GM18505 (cell line): ENCODE measurements at regions not wholly inside any gene's neighbourhood (a gene's known extent, or its start where the extent isn't known, plus 50 kb on each side); places are given as distances from the start of the nearest gene placed in this dataset.

ENCODE experiments used
- ATAC-seq: cut with Tn5 transposase; IDR thresholded peaks from one replicate; pipeline ENCODE4 v1.9.1; 2021; ENCODE audit not compliant: unreplicated experiment
- POLR2A ChIP-seq: IDR thresholded peaks from 4 replicates; pipeline ENCODE4 v1.6.1; 2011; ENCODE audit warnings: borderline replicate concordance; ENCODE audit not compliant: insufficient read depth, insufficient read length; ENCODE audit errors: extremely low read depth

GRCh38 chr16:87080571-87081167 lies 236.5 kb downstream of the C16orf95 start:
- no peak for ATAC-seq
- TF ChIP-seq POLR2A: no peak

- TF ChIP-seq POLR2A: no peak
- no peak for ATAC-seq
Observed at GRCh38 chr16:87085441-87085840, 231.8 kb downstream of the C16orf95 start.

- no peak for ATAC-seq
- no peak for TF ChIP-seq POLR2A
Observed at GRCh38 chr16:87086156-87086555, 231.0 kb downstream of the C16orf95 start.

- ATAC-seq: no peak
- no peak for TF ChIP-seq POLR2A
Observed at GRCh38 chr16:87086575-87086974, 230.6 kb downstream of the C16orf95 start.

- no peak for ATAC-seq
- TF ChIP-seq POLR2A: no peak
Observed at GRCh38 chr16:87092958-87093357, 224.2 kb downstream of the C16orf95 start.

GRCh38 chr16:87093804-87094555 lies 223.2 kb downstream of the C16orf95 start:
- no peak for TF ChIP-seq POLR2A
- no peak for ATAC-seq

GRCh38 chr16:87094556-87094865 lies 222.7 kb downstream of the C16orf95 start:
- no peak for ATAC-seq
- TF ChIP-seq POLR2A: no peak

- no peak for ATAC-seq
- TF ChIP-seq POLR2A: no peak
Observed at GRCh38 chr16:87095271-87095670, 221.9 kb downstream of the C16orf95 start.

- TF ChIP-seq POLR2A: no peak
- no peak for ATAC-seq
Observed at GRCh38 chr16:87096746-87097333, 220.4 kb downstream of the C16orf95 start.

- ATAC-seq: no peak
- no peak for TF ChIP-seq POLR2A
Observed at GRCh38 chr16:87098361-87098760, 218.8 kb downstream of the C16orf95 start.

- no peak for TF ChIP-seq POLR2A
Observed at GRCh38 chr16:87098976-87099720, 218.0 kb downstream of the C16orf95 start.

GRCh38 chr16:87100306-87101058 lies 216.7 kb downstream of the C16orf95 start:
- TF ChIP-seq POLR2A: no peak
- no peak for ATAC-seq

More at GRCh38 chr16:87098976-87099720, 218.0 kb downstream of the C16orf95 start:
- no peak for ATAC-seq

- TF ChIP-seq POLR2A: no peak
- ATAC-seq: no peak
Observed at GRCh38 chr16:87101903-87102302, 215.3 kb downstream of the C16orf95 start.
